GM19025 (cell line): ENCODE measurements at regions not wholly inside any gene's neighbourhood (a gene's known extent, or its start where the extent isn't known, plus 50 kb on each side); places are given as distances from the start of the nearest gene placed in this dataset.

Experiments
- ATAC-seq: cut with Tn5 transposase; IDR thresholded peaks from one replicate; pipeline ENCODE4 v1.9.1; 2021; ENCODE audit warnings: mild to moderate bottlenecking, low read depth, moderate library complexity; ENCODE audit not compliant: unreplicated experiment

DNA sequence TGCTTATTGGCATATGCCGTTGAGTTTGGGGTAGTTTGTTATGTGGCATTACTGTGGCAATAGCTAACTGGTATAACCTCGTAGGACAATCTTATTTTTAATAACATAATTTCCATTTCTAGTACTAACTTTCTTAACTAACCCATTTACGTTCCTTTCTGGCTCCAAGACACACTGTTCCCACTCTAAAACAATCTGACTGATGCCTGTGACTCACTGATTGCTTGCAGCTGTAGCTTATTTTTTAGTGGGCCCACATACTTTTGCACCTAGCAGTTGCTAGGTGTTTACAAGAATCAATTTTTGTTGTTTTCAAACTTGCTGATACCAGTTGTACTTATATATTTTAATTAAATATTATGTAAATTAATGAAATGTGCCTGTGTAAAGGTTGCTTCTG is 52.2 kb downstream of the FAT3 start:
- no peak for ATAC-seq

DNA sequence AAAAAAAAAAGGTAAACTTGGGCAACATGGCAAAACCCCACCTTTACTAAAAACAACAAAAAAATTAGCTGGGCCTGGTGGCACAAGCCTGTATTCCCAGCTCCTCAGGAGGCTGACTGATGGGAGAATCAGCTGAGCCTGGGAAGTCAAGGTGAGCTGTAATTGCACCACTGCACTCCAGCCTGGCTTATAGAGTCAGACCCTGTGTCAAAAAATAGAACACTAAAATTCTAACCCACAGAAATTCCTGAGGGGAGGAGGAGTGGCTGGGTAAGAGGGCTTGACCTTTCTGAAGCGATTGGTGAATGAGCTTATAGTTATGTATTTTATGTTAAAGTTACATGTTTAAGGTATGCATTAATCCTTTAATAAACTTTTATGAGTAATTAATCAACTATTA is 53.3 kb downstream of the FAT3 start:
- no peak for ATAC-seq

DNA sequence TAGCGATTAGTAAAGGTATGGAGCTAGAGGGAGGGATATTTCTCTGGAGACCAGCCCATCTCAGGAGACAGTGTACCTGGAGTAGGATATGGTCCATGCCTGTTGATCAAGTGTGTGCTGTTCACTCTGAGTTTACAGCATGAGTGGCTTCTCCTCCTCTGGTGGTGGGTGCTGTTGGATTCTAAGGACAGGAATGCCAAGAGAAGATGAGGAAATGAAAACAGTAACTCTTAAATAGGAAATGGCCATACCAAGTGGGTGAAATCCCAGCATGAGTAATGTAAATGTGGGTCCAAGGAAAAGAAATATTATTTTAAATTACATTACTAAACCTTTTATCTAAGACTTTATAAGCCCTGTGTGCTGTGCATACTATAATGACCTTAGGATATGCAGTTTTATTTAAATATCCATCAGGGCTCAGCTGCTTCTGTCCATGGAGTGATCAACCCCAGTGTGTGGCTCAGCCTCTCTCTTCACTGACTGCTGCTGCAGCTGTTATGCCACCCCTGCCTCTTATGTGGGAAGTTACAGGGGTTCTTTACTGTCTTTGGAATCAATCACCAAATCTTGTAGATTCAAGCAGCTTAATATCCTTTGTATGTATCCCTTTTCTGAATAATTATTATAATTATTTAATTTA is 54.3 kb downstream of the FAT3 start:
- no peak for ATAC-seq

DNA sequence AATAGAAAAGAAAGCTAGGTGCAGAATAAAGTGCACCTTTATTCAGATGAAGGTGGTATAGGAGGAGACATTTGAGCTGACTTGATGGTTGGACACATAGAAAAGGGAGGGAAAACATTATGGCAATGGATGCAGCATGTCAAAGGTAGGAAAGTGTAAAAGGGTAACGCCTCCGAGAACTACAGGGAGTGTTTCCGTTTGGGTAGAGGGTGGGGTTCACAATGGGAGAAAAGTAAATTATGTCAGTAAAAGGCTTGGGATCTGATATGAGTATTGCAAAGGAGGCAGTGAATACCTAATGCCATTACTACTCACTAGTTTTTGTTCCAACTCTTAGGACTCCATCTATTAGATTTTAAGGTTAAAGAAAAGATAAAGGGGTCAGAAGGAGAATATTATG is 59.5 kb downstream of the FAT3 start:
- no peak for ATAC-seq

DNA sequence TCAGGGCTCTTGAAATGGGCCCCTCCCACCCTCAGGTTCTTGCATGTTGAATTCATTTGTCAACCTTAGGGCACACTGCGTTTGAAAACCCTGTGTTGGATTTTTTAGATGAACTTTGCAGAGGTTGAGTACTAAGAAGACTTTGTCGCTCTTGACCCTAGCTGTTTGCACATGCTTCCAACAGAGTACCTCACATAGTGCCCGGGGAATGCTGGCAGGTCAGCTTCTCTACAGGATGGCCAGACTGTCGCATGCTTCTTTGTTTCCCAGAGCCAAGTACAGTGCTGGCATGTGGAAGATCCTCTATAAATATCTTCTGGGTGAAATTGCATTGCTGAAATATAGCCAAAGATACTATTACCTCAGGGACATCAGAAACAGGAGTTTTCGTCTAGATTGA is 59.9 kb downstream of the FAT3 start:
- no peak for ATAC-seq

DNA sequence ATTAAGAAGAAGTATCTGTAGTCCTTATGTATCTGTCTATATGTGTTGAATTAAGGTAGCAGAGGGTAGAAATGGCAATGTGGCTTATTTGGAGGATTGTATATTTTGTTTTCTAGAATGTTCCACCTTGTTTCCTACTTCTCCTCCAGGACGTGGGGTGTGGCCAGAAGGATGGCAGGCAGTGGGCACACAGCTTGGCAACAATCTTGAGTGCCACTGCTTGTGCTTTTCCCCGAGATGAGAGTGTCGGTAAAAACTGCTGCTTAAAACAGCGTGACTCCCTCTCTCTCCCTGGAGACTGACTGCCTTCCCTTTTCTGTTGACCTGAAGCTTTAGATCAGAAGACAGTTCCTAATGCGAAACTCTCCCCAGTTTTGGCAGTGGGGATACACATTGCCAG is 61.2 kb downstream of the FAT3 start:
- no peak for ATAC-seq

DNA sequence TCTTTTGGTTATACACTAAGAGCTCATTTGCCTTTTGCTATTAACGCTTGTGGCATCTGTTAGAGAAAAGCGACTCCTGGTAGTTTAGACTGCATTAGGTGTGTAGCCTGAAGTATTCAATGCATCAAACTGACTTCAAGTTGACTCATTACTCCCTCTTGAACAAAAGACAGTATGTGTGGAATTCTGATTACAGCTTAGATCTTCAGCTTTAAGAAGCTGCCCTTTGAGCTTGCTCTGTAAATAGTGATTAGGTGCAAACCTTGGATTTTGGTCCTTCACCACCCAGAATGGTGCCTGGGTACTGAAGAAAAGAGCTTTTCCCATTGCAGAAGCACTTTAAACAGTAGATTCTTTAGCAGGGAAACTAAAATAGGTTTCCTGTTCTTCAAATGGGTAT is 62.1 kb downstream of the FAT3 start:
- no peak for ATAC-seq

DNA sequence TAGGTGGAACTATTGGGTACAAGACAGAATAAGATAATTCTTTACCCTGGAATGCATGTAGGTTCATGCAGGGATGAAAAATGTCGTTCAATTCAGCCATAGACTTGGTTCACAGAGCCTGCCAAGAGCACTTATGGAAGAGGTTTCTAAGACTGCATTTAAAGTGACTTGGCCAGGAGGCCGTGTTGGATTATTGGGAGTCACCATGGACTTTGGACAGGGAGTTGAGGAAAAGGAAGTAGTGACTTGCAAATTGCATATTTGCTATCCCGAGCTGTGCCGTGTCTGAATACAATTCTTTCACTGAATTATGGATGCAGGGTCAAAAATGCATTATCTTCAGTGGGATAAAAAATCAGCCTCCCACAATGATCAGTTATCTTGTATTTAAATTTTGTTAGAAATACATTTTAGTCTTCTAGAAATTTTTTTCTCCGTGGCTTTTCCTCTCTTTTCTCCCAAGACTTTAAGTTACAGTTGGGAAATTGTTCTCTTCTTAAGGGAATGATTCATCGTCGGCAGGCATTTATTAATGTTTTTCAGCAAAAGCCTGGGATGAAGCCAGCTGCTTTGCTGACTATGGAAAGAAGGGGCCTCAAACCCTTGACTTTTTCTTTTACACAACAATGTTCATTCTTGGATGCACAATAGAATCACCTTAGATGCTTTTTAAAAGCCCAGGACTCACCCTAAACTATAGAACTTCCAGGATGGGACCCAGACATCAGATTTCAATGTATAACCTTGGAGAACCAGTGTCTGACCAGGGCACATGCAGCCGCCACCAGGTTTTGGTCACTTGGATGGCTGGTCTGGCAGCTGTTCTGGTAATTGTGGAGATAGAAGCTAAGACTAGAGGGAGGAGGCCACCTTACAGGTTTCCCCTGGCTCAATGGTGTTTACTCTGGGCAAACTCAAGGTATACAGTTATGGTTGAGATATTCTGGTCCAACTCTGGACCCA is 70.8 kb downstream of the FAT3 start:
- no peak for ATAC-seq

DNA sequence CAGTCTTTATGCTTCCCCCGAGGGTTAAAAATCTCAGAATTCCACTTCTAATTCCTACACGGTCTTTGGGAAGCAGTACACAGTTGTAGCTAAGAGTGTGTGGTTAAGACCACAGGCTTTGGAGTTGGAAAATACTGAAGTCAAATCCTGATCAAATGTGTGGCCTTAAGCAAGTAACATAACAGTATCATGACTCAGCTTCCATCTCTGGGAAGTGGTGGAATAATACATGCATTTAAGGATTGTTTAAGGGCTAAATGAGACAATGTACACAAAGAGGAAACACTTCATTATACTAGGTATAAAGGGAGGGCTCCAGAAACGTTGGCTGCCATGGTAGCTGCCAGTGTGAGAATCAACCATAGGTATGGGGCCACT is 71.5 kb downstream of the FAT3 start:
- ATAC-seq = no peak

DNA sequence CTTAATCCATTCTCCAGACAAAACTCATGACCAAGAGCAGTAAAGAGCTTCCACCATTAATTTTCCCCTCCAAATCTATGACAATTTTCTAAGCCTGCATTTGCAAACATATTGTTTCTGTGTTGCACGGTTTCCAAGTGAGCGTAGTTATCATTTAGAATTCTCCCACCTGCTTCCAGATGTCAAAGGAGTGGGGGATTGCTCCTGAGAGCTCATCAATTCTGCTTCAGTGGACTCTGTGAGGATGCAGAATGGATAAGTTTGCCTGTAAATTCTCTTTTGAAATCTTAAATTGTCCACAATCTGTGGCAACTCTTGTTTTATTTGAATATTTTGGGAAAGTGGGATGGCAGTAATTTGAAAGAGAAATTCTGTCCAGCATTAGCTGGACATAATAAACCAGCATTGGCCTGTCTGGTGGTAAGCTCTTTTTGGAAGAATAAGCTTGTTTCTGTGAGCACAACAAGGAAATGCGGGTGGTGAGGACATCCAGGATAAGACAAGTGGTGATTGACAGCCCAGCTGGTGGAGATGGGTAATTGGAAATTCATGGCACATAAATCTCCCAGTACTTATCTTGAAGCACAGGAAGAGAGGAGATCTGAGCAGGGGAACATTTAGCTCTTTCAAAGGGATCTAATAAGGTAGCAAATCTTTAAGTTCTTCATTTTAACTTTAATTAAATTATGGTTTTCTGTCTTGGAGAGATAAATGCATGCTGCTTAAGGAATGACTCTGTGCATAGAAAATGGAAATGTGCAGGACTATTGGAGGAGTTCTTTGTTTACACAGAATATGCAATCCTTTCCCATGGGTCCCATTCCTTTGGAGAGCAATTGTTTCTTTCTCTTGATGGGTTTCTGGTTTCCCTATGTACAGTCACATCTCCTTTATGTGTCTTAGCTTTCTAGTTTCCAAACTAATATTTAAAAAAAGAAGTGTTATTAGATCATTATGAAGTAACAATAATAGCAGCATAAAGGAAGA is 73.2 kb downstream of the FAT3 start:
- no peak for ATAC-seq

DNA sequence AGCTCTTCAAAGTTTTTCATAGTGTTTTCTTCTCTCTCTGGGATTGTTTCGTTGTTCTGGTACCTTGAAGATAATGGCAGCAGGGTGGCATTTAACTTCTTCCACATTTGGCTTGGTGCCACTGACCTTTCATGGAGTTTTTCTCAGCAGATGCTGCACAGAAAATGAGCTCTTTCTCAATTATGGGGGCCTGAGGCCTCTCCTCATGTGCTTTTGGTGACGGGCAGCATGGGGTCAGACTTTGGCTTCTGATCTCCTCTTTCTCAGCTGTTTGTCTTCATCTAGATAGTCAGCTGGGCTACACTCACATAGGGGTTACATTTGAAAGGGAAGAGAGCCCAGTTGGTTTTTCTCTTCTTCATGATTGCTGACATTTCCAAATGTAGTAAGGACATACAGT is 76.3 kb downstream of the FAT3 start:
- ATAC-seq = no peak

DNA sequence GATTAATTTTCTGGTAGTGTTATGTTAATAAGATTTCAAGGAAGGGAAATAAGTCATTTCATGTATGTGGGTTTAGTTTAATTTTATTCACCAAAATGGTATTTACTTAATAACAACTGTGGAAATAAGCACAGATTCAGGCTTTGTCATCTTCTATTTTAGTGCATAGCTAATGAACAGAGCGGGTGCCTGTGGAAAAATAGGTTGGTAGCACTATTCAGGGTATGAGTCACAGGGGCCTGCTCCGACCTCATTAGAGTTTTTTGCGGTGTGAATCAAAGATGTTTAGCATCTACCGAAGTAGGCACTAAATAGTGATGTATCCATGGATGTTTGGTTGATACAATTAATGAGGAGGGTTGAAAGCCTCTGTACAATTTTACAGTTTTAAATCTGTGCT is 78.2 kb downstream of the FAT3 start:
- ATAC-seq = no peak

DNA sequence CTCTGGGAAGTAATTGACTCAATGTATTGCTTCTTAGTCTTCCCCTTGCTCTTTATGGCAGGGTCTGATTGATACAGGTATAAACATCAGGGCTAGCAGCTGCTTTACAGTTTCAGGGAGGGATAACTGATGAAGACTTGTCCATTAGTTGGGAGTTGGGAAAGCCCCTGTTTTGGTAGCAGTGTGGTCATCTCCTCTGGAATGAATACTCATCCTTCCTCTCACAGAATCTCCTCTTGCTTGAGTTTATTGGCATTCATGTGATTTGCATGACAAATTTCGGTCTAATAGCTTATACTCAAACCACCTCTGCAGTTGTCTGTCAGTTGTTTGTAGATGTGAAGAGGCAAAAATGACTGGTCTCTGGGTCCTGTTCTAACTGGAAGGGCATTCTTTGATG is 79.7 kb downstream of the FAT3 start:
- ATAC-seq = no peak

DNA sequence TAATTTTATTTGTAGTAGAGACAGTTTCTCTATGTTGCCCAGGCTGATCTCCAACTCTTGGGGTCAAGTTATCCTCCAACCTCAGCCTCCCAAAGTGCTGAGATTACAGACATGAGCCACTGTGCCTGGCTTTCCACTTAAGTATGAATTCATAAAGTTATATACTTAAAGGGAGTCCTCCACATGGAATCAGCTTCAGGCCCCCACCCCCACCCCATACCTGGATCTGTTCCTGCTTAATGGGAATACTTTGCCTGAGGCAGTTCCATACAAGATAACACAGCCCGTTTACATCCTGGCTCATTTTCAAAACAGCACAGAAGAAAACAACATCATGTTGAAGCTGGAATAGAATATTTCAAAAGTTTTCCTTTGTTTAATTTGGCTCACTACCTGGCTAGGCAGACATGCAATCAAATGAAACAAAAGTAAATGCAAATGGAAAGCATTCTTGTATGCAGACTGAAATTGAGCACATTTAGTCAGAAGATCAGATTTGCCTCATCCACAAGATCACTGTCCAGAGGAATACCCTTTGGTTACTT is 82.4 kb downstream of the FAT3 start:
- ATAC-seq = no peak

DNA sequence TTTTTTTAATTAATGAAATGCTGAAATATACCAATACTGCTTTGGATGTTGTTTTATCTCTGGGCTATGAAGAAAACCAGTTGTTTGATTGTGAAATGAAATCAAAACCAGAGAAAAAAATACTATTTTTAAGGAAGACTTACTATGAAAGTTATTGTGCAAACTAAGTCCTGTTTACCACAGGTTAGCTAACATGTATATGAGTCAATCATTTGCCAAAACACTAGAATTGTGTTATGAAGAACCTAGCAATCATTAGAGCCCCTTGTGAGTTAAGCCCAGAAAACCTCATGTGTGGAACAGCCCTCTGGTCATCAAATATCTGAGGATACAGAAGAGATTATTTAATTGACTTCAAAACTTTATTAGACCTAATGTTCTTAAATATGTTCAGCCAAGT is 83.7 kb downstream of the FAT3 start:
- no peak for ATAC-seq

DNA sequence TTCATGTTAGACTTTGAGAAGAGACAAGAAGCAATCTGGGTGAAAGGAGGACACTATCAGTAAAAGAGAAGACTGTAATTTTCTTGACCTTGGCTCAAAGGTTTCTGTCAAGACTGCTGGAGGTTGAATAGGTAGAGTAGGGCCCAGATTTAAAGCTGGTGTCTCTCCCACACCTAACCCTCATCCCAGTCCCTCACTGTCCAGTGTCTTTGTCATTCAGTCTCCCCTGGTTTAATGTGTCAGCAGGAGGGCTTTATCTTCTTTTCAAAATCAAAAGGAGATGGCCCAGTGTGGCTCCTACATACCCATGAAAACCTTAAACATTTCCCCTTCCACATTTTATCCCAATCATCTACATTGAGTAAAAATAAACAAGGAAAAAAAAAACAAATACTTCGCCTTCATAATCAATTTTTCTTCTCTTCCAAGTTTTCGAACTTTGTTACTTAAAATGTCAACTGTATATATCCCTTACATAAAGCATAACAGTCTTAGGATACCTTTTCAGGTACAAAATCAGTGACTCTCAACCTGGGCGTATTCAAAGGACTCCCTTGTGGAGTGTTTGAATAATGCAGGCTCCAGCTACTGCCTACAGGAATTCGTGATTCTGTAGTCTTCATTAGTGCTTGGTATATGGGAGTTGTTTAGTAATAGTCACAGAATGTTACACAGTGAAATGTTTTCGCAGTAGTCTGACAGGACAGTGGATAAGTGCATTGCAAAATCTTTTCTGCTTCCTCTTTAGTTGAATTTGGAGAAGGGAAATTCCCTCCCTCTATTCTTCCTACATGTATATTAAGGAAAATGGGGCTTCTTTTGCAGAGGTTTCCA is 87.2 kb downstream of the FAT3 start:
- ATAC-seq = no peak

DNA sequence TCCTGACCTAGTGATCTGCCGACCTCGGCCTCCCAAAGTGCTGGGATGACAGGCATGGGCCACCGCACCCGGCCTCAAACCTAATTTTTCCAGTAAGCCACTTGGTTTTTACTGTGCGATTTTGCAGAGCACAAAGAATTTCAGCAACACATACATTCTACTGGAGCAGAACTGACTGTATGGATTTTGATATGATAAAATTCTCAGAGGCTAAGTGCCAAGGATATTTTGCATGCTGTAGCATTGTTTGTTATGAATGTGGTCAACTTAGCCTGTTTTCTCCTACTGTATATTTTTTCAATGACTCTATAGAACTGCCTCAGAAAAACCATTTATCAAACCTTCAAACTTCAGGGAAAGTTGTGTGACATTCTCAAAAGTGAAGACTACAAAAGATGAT is 89.2 kb downstream of the FAT3 start:
- ATAC-seq = no peak

DNA sequence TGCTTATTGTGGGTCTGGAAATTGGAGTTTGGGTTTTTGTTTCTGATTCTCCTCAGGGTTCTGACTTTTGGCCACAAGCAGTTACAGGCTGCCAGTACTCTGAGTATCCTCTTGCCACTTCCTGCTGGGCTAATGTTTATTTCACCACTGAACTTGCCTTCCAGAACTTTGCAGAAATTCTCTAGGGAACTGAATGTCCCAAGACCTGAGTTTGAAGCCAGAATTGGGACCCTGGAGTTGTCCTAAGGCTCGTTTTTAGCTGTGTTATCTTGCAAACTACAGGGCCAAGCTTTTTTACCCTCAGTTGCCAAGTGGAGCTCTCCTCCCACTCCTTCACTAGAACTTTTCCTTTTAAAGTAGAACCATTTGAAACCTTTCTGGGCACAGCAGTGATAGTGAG is 89.9 kb downstream of the FAT3 start:
- ATAC-seq = no peak

DNA sequence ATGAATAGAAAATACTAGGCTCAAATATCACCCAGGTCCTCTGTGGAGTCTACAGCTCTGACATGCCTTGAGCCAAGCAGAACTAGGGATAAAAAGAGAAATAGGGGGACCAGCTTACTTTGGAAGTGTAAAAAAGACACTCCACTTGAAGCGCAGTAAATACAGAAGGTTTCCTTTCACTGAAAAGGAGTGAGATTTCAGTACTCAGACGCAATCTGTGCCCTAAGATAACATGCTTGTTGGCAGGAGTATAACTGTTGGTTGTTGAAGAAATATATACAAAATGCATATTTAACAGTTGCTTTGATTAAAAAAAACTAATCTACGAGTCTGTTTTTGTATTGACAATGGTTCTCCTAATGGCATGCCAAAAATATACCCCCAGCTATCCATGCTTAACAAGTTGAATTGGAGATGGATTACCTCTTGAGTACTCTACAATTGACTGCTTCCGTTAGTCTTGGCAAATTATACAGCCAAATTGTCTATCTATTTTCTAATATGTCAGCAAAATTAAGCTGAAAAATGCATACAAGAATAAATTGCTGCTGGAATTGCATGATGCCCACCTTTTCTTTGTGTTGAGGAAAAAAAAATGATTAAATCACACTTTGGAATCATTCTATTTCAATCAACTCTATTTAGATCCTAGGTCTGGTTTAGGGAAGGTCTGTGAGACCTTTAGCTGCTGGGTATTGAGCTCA is 91.6 kb downstream of the FAT3 start:
- ATAC-seq = no peak
